Peyer's patch (tissue), 4 donors: ENCODE measurements at regions not wholly inside any gene's neighbourhood (a gene's known extent, or its start where the extent isn't known, plus 50 kb on each side); places are given as distances from the start of the nearest gene placed in this dataset.

Experiments
- DNase-seq, 3 donors: peaks; one replicate each; pipeline ENCODE4 v3.0.0-alpha.2; 2017 to 2019
- H3K27ac ChIP-seq, 4 donors: fragments of 200-600 bp; sonication (generic); one replicate each; pipeline ENCODE4 v1.5.1; 2016 to 2019
- H3K27me3 ChIP-seq, 2 donors: fragments of 200-600 bp; sonication (generic); one replicate each; pipeline ENCODE4 v1.5.1; 2019
- H3K36me3 ChIP-seq, 3 donors: fragments of 200-600 bp; sonication (generic); one replicate each; pipeline ENCODE4 v1.5.1; 2016 to 2019
- H3K4me1 ChIP-seq, 4 donors: fragments of 200-600 bp; sonication (generic); one replicate each; pipeline ENCODE4 v1.5.1; 2016 to 2019
- H3K4me3 ChIP-seq, 4 donors: fragments of 200-600 bp; sonication (generic); 1 replicate in 3 of 4; 2 replicates in 1 of 4; pipeline ENCODE4 v1.5.1; 2016 to 2019; ENCODE audit warnings: mild to moderate bottlenecking in 1 of 4
- H3K9me3 ChIP-seq, 4 donors: fragments of 200-600 bp; sonication (generic); one replicate each; pipeline ENCODE4 v1.5.1; 2016 to 2019; ENCODE audit warnings: mild to moderate bottlenecking in 1 of 4
- POLR2A ChIP-seq, 2 donors: fragments of 450-650 bp; IDR thresholded peaks; one replicate each; pipeline ENCODE4 v1.5.1; 2017; ENCODE audit warnings: antibody characterized with exemption in 2 of 2, mild to moderate bottlenecking in 2 of 2, moderate library complexity in 2 of 2
- TF ChIP-seq, protein P1 (sequence below), 6 experiments: fragments of 450-650 bp in 4 of 6; fragments of 200-600 bp in 2 of 6; sonication (generic) in 1 of 6; IDR thresholded peaks; one replicate each; pipeline ENCODE4 v1.5.1; 2017 to 2019; ENCODE audit warnings: antibody characterized with exemption in 6 of 6, mild to moderate bottlenecking in 3 of 6, moderate library complexity in 1 of 6

DNA sequence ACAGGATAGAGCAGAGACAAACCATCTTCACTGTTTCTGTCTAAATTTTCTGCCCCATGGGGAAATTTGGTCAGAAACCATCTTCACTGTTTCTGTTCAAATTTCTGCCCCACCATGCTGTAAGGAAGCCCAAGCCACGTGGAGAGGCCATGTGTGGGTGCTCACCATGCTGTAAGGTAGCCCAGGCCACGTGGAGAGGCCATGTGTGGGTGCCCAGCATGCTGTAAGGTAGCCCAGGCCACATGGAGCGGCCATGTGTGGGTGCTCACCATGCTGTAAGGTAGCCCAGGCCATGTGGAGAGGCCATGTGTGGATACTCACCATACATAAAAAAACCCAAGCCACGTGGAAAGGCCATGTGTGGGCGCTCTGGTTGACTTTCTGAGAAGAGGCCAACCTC lies 1088.7 kb upstream of the AUTS2 start:
- TF ChIP-seq, protein P1, sequence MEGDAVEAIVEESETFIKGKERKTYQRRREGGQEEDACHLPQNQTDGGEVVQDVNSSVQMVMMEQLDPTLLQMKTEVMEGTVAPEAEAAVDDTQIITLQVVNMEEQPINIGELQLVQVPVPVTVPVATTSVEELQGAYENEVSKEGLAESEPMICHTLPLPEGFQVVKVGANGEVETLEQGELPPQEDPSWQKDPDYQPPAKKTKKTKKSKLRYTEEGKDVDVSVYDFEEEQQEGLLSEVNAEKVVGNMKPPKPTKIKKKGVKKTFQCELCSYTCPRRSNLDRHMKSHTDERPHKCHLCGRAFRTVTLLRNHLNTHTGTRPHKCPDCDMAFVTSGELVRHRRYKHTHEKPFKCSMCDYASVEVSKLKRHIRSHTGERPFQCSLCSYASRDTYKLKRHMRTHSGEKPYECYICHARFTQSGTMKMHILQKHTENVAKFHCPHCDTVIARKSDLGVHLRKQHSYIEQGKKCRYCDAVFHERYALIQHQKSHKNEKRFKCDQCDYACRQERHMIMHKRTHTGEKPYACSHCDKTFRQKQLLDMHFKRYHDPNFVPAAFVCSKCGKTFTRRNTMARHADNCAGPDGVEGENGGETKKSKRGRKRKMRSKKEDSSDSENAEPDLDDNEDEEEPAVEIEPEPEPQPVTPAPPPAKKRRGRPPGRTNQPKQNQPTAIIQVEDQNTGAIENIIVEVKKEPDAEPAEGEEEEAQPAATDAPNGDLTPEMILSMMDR (IDR thresholded peaks at IDR 0.05), result no peak
- TF ChIP-seq POLR2A (IDR thresholded peaks at IDR 0.05), result no peak
- Histone ChIP-seq H3K4me3 (no peak overlapping the region), H3K9me3 (peaks cover 0 to 7% (median 0%) of the 10 kb centered on the region in 4 donors), H3K36me3 (no peaks in the 10 kb centered on the region), H3K27me3 (no peaks in the 10 kb centered on the region), H3K4me1 (no peaks in the 10 kb centered on the region), H3K27ac (no peak overlapping the region)
- no peak for DNase-seq

DNA sequence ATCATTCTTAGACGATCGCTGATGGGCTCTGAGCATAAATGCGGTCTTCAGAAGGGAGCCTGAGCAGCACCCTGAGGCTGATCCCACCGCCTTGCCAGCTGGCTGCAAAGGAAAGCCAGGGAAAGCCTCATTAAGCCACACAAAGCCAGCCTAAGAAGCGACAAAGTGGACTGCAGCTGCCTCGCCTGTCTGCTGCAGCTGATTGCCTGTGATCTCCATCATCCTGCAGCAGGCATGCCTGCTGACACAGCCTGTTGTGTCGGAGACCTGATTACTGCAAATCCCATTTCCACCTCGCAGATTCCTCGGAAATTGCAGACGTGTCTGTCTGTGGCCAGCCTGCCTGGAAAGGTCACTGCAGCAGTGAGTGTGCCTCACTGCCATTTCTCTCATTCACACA lies 1087.0 kb upstream of the AUTS2 start:
- no peak overlapping the region for H3K27ac ChIP-seq
- no peaks in the 10 kb centered on the region for H3K4me1 ChIP-seq
- no peaks in the 10 kb centered on the region for H3K27me3 ChIP-seq
- no peak for DNase-seq
- H3K9me3 ChIP-seq, result peaks cover 0 to 7% (median 0%) of the 10 kb centered on the region in 4 donors
- no peak overlapping the region for H3K4me3 ChIP-seq
- H3K36me3 ChIP-seq, result no peaks in the 10 kb centered on the region
- no peak for TF ChIP-seq POLR2A (IDR thresholded peaks at IDR 0.05)
- TF ChIP-seq, protein P1 (IDR thresholded peaks at IDR 0.05), result no peak

DNA sequence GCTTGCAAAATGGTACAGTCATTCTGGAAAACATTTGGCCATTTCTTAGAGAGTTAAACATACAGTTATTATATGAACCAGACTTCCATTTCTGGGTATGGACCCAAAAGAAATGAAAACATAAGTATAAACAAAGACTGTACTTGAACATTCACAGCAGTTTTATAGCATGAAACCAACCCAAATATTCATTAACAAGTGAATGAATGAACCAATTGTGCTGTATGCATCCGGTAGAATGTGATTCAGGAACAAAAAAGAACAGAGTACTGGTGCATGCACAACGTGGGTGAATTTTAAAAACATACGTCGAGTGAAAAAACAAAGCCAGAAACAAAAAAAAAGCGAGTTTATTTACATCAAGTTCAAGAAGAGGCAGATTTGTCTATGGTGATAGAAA lies 1085.8 kb upstream of the AUTS2 start:
- peaks cover 0 to 7% (median 0%) of the 10 kb centered on the region in 4 donors for H3K9me3 ChIP-seq
- H3K27me3 ChIP-seq, result no peaks in the 10 kb centered on the region
- TF ChIP-seq, protein P1 (IDR thresholded peaks at IDR 0.05), result no peak
- TF ChIP-seq POLR2A (IDR thresholded peaks at IDR 0.05), result no peak
- no peak overlapping the region for H3K27ac ChIP-seq
- no peaks in the 10 kb centered on the region for H3K4me1 ChIP-seq
- no peak overlapping the region for H3K4me3 ChIP-seq
- H3K36me3 ChIP-seq, result no peaks in the 10 kb centered on the region
- DNase-seq, result no peak

DNA sequence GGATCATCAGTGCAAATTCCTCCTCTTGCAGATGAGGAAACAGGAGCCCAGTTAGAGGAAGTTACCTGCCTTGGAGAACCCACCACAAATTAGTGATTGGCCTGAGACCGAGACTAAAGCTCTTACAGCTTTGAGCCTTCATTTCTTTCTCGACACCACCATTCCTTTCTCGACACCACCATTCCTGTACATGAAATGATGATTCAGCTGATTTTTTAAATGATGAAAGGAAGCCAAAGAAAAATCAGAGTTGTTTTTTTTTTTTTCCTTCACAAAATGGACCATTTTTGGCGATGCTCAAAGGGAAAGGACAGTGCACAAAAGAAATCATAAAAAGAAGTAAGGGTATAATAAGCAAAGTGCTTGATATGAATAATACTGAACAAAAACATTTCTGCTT lies 1080.2 kb upstream of the AUTS2 start:
- no peaks in the 10 kb centered on the region for H3K36me3 ChIP-seq
- H3K27me3 ChIP-seq, result no peaks in the 10 kb centered on the region
- H3K4me3 ChIP-seq, result no peak overlapping the region
- no peak for DNase-seq
- no peaks in the 10 kb centered on the region for H3K9me3 ChIP-seq
- H3K27ac ChIP-seq, result no peak overlapping the region
- TF ChIP-seq POLR2A (IDR thresholded peaks at IDR 0.05), result no peak
- TF ChIP-seq, protein P1 (IDR thresholded peaks at IDR 0.05), result no peak
- no peaks in the 10 kb centered on the region for H3K4me1 ChIP-seq

DNA sequence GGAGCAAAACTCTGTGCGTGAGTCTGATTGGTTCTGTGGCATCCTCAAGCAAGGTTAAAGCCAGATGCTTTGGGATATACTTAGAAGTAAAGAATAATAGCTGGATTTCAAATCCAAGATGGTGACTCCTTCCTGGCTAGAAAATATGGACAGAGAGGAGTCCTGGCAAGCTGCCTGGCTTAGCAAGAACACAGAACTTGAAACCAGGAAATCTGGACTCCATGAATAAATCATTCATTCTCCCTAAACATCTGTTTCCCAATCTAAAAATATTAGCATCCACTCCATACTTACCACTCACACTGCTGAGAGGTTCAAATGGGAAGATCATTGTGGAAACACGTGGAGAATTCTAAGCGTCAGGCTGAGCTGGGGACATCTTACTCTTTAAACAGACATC lies 1074.1 kb upstream of the AUTS2 start:
- Histone ChIP-seq H3K36me3 (no peaks in the 10 kb centered on the region), H3K27me3 (no peaks in the 10 kb centered on the region), H3K4me3 (no peak overlapping the region), H3K4me1 (no peaks in the 10 kb centered on the region), H3K9me3 (no peaks in the 10 kb centered on the region), H3K27ac (no peak overlapping the region)
- DNase-seq, result no peak
- TF ChIP-seq POLR2A (IDR thresholded peaks at IDR 0.05), result no peak
- TF ChIP-seq, protein P1 (IDR thresholded peaks at IDR 0.05), result no peak

DNA sequence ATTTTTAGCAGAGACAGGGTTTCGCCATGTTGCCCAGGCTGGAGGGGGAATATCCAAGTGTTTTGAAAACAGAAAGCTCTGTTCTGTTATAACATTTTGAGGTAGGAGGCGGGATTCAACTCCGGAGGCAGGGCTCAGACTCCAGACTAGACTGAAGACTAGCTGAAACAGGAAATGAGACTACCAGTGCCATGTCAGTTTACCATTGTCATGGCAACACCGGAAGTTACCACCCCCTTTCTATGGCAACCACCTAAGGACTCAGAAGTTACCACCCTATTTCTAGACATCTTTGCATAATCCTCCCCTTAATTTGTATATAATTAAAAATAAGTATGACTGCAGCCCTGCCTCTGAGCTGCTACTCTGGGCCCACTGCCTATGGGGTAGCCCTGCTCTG lies 1069.1 kb upstream of the AUTS2 start:
- Histone ChIP-seq H3K9me3 (no peaks in the 10 kb centered on the region), H3K4me3 (no peak overlapping the region), H3K4me1 (no peaks in the 10 kb centered on the region), H3K36me3 (no peaks in the 10 kb centered on the region), H3K27ac (no peak overlapping the region), H3K27me3 (no peaks in the 10 kb centered on the region)
- no peak for DNase-seq
- no peak for TF ChIP-seq POLR2A (IDR thresholded peaks at IDR 0.05)
- TF ChIP-seq, protein P1 (IDR thresholded peaks at IDR 0.05), result no peak
